B cell (primary cell): ENCODE measurements at regions not wholly inside any gene's neighbourhood (a gene's known extent, or its start where the extent isn't known, plus 50 kb on each side); places are given as distances from the start of the nearest gene placed in this dataset.

ENCODE experiments used
- ATAC-seq: fragments of 200-7000 bp; cut with Tn5 transposase; one replicate; pipeline ENCODE4 v1.10.0; 2021; ENCODE audit warnings: low read depth, mild to moderate bottlenecking, moderate number of reproducible peaks, moderate library complexity
- CTCF ChIA-PET: fragments of 350-600 bp; sonication (Branson Sonifier 250); formaldehyde crosslinking; loops from one replicate; lab custom pipeline; 2021; ENCODE audit warnings: antibody characterized with exemption, inconsistent platforms; lab: Charles Lee
- POLR2A ChIA-PET: fragments of 350-600 bp; sonication (Branson Sonifier 250); formaldehyde crosslinking; loops from one replicate; lab custom pipeline; 2021; ENCODE audit warnings: antibody characterized with exemption; lab: Charles Lee
- DNase-seq: peaks from one replicate; pipeline ENCODE4 v3.0.0; 2013
- H2AFZ ChIP-seq: 2 replicates; pipeline ENCODE4 v1.6.1; 2012; ENCODE audit warnings: mild to moderate bottlenecking, low read depth, low read length; ENCODE audit not compliant: insufficient read depth, poor library complexity, severe bottlenecking
- H3K27ac ChIP-seq, 2 donors: 1 replicate in 1 of 2; 2 replicates in 1 of 2; pipeline ENCODE4 v1.5.1; 2012 to 2013; ENCODE audit warnings: low read length in 2 of 2, mild to moderate bottlenecking in 2 of 2, moderate library complexity in 1 of 2
- H3K27me3 ChIP-seq, 4 experiments: fragments of 200-600 bp in 1 of 4; sonication (generic) in 1 of 4; replicated peaks in 1 of 4; 1 replicate in 2 of 4; 2 replicates in 2 of 4; pipeline versions ENCODE4 v1.6.1 to v1.7.0; 2013 to 2016; ENCODE audit warnings: low read length in 3 of 4, mild to moderate bottlenecking in 2 of 4, mixed read lengths in 1 of 4, moderate library complexity in 1 of 4; ENCODE audit not compliant: insufficient read depth in 4 of 4, control insufficient read depth in 3 of 4; ENCODE audit errors: control extremely low read depth in 1 of 4
- H3K36me3 ChIP-seq, 2 experiments: replicated peaks in 1 of 2; 1 replicate in 1 of 2; 2 replicates in 1 of 2; pipeline versions ENCODE4 v1.6.1 to v1.7.1; 2013; ENCODE audit warnings: low read length in 1 of 2; ENCODE audit not compliant: insufficient read depth in 2 of 2, control insufficient read depth in 1 of 2; ENCODE audit errors: control extremely low read depth in 1 of 2, extremely low read depth in 1 of 2
- H3K4me1 ChIP-seq, 2 donors: fragments of 200-600 bp in 1 of 2; sonication (generic) in 1 of 2; 1 replicate in 1 of 2; 2 replicates in 1 of 2; pipeline versions ENCODE4 v1.5.1 to v1.6.1; 2013 to 2017; ENCODE audit warnings: low read length in 2 of 2; ENCODE audit not compliant: control insufficient read depth in 2 of 2, insufficient read depth in 2 of 2
- H3K4me2 ChIP-seq: replicated peaks from 2 replicates; pipeline ENCODE3; 2012; ENCODE audit warnings: mild to moderate bottlenecking, low read depth, low read length; ENCODE audit not compliant: poor library complexity, severe bottlenecking
- H3K4me3 ChIP-seq, 5 experiments: fragments of 200-600 bp in 1 of 5; sonication (generic) in 1 of 5; 1 replicate in 3 of 5; 2 replicates in 2 of 5; pipeline versions ENCODE4 v1.5.1 to v1.7.0; 2011 to 2016; ENCODE audit warnings: low read length in 4 of 5, mild to moderate bottlenecking in 4 of 5, low read depth in 2 of 5, control low read depth in 1 of 5, moderate library complexity in 1 of 5; ENCODE audit not compliant: insufficient read depth in 1 of 5; ENCODE audit errors: control extremely low read depth in 1 of 5, extremely low read depth in 1 of 5
- H3K79me2 ChIP-seq: fragments of 200-600 bp; sonication (generic); one replicate; pipeline ENCODE4 v1.6.0; 2016; ENCODE audit warnings: low read length; ENCODE audit not compliant: control insufficient read depth, insufficient read depth
- H3K9ac ChIP-seq: fragments of 200-600 bp; sonication (generic); 2 replicates; pipeline ENCODE4 v1.6.1; 2017; ENCODE audit warnings: mild to moderate bottlenecking, low read length, moderate library complexity
- H3K9me3 ChIP-seq, 3 donors: one replicate each; pipeline versions ENCODE4 v1.6.1 to v1.7.1; 2013; ENCODE audit warnings: low read length in 2 of 3; ENCODE audit not compliant: control insufficient read depth in 2 of 3, insufficient read depth in 1 of 3; ENCODE audit errors: control extremely low read depth in 1 of 3
- H4K20me1 ChIP-seq: 2 replicates; pipeline ENCODE4 v1.6.0; 2012; ENCODE audit warnings: mild to moderate bottlenecking, low read length; ENCODE audit not compliant: insufficient read depth, control insufficient read depth, poor library complexity, severe bottlenecking
- H3K27ac Mint-ChIP-seq: one replicate; pipeline ENCODE4 v1.8.0; 2021; ENCODE audit warnings: mixed read lengths
- H3K27me3 Mint-ChIP-seq: one replicate; pipeline ENCODE4 v1.8.0; 2021; ENCODE audit warnings: mixed read lengths
- H3K4me1 Mint-ChIP-seq: one replicate; pipeline ENCODE4 v1.8.0; 2021; ENCODE audit warnings: mixed read lengths
- H3K4me3 Mint-ChIP-seq: one replicate; pipeline ENCODE4 v1.8.0; 2021; ENCODE audit warnings: mixed read lengths
- H3K9me3 Mint-ChIP-seq: one replicate; pipeline ENCODE4 v1.8.0; 2022; ENCODE audit warnings: mixed read lengths; ENCODE audit not compliant: insufficient read depth
- CTCF ChIP-seq: fragments of 200-600 bp; IDR thresholded peaks from one replicate; pipeline ENCODE4 v1.8.0; 2022; ENCODE audit warnings: antibody characterized with exemption, mild to moderate bottlenecking
- EZH2 ChIP-seq: IDR thresholded peaks from 2 replicates; pipeline ENCODE4 v1.6.1; 2012; ENCODE audit warnings: borderline replicate concordance, low read depth, mild to moderate bottlenecking, moderate library complexity, low read length; ENCODE audit not compliant: insufficient read depth, poor library complexity, severe bottlenecking
- WGBS: methylation state at CpG from one replicate; pipeline ENCODE4 v1.1.5; 2013; ENCODE audit warnings: missing lambda C conversion rate; ENCODE audit not compliant: insufficient coverage; 5-methylcytosine and 5-hydroxymethylcytosine counted together
- intact Hi-C: fragments of 100-400 bp; cut with micrococcal nuclease; formaldehyde crosslinking; loops from one replicate; pipeline ENCODE4 v1.10.0; 2022

- no peak overlapping the region for H3K27ac ChIP-seq
- no peaks in the 10 kb centered on the region for H3K27me3 ChIP-seq
- Mint-ChIP-seq H3K4me3 (no peak overlapping the region), H3K9me3 (no peaks in the 10 kb centered on the region), H3K27ac (no peak overlapping the region), H3K27me3 (peaks cover 24% of the 10 kb centered on the region), H3K4me1 (no peaks in the 10 kb centered on the region)
- H3K4me3 ChIP-seq: no peak overlapping the region
- intact Hi-C loops: no loop called here
- no peak overlapping the region for H3K9ac ChIP-seq
- H3K4me1 ChIP-seq: no peaks in the 10 kb centered on the region
- no peak for TF ChIP-seq CTCF
- no peak for TF ChIP-seq EZH2
- ATAC-seq (no peak), DNase-seq (no peak)
- H3K4me2 ChIP-seq: no peak overlapping the region
- CTCF ChIA-PET: no interaction called here
- no peak overlapping the region for H2AFZ ChIP-seq
- WGBS: 91% methylated on average over 5 of the region's 5 CpGs
- no peaks in the 10 kb centered on the region for H3K36me3 ChIP-seq
- POLR2A ChIA-PET: no interaction called here
- H3K9me3 ChIP-seq: no peaks in the 10 kb centered on the region
- H4K20me1 ChIP-seq: no peaks in the 10 kb centered on the region
- H3K79me2 ChIP-seq: no peaks in the 10 kb centered on the region
Measured at GRCh38 chr17:34816848-34817247, 144.4 kb downstream of the CCT6B start.

GRCh38 chr17:34813290-34813689 is 148.0 kb downstream of the CCT6B start:
- H3K9ac ChIP-seq: no peak overlapping the region
- Mint-ChIP-seq H3K27ac (no peak overlapping the region), H3K4me1 (no peaks in the 10 kb centered on the region), H3K9me3 (no peaks in the 10 kb centered on the region), H3K27me3 (peaks cover 19% of the 10 kb centered on the region), H3K4me3 (no peak overlapping the region)
- intact Hi-C loops: no loop called here
- no peak for DNase-seq
- ChIA-PET CTCF (no interaction called here), POLR2A (no interaction called here)
- H3K4me1 ChIP-seq: no peaks in the 10 kb centered on the region
- no peaks in the 10 kb centered on the region for H3K79me2 ChIP-seq
- no peaks in the 10 kb centered on the region for H4K20me1 ChIP-seq
- H2AFZ ChIP-seq: no peak overlapping the region
- no peaks in the 10 kb centered on the region for H3K36me3 ChIP-seq
- H3K4me2 ChIP-seq: no peak overlapping the region
- no peak for ATAC-seq
- H3K27me3 ChIP-seq: no peaks in the 10 kb centered on the region
- WGBS: 93% methylated on average over 1 of the region's 5 CpGs
- no peak overlapping the region for H3K4me3 ChIP-seq
- H3K27ac ChIP-seq: no peak overlapping the region
- TF ChIP-seq CTCF: no peak
- TF ChIP-seq EZH2: no peak
- H3K9me3 ChIP-seq: no peaks in the 10 kb centered on the region
